Stomach (tissue), 4 donors: ENCODE measurements at regions not wholly inside any gene's neighbourhood (a gene's known extent, or its start where the extent isn't known, plus 50 kb on each side); places are given as distances from the start of the nearest gene placed in this dataset.

Experiments used
- EP300 ChIP-seq: sonication (generic); formaldehyde crosslinking; IDR thresholded peaks from one replicate; pipeline ENCODE4 v1.6.1; 2017; ENCODE audit warnings: antibody characterized with exemption
- POLR2A ChIP-seq, 4 donors: fragments of 450-650 bp; IDR thresholded peaks; one replicate each; pipeline ENCODE4 v1.6.1; 2016; ENCODE audit warnings: antibody characterized with exemption in 4 of 4, control low read depth in 2 of 4, mild to moderate bottlenecking in 1 of 4, moderate library complexity in 1 of 4
- POLR2AphosphoS5 ChIP-seq, 3 donors: sonication (generic); formaldehyde crosslinking; IDR thresholded peaks; one replicate each; pipeline ENCODE4 v1.6.1; 2016; ENCODE audit warnings: antibody characterized with exemption in 3 of 3
- TF ChIP-seq, protein P1 (sequence below), 7 experiments: fragments of 450-650 bp in 4 of 7; fragments of 200-600 bp in 3 of 7; sonication (generic) in 3 of 7; IDR thresholded peaks; one replicate each; pipeline ENCODE4 v1.5.1; 2016 to 2019; ENCODE audit warnings: antibody characterized with exemption in 7 of 7, control low read depth in 2 of 7, mild to moderate bottlenecking in 1 of 7

DNA sequence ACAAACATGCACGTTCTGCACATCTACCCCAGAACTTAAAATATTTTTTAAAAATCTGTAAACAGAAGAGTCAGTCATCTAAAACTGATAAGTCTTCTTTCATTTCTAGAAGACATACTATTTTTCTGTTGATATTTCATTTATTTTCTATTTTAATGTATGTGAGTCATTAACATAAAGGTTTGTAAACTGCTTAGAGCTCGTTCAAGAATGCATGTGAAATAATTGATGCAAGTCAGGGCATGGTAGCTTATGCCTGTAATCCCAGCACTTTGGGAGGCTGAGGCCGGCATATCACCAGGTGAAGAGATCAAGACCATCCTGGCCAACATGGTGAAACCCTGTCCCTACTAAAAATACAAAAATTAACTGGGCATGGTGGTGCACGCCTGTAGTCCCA is 219.9 kb upstream of the HSFY2 start:
- TF ChIP-seq, protein P1, sequence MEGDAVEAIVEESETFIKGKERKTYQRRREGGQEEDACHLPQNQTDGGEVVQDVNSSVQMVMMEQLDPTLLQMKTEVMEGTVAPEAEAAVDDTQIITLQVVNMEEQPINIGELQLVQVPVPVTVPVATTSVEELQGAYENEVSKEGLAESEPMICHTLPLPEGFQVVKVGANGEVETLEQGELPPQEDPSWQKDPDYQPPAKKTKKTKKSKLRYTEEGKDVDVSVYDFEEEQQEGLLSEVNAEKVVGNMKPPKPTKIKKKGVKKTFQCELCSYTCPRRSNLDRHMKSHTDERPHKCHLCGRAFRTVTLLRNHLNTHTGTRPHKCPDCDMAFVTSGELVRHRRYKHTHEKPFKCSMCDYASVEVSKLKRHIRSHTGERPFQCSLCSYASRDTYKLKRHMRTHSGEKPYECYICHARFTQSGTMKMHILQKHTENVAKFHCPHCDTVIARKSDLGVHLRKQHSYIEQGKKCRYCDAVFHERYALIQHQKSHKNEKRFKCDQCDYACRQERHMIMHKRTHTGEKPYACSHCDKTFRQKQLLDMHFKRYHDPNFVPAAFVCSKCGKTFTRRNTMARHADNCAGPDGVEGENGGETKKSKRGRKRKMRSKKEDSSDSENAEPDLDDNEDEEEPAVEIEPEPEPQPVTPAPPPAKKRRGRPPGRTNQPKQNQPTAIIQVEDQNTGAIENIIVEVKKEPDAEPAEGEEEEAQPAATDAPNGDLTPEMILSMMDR (IDR thresholded peaks at IDR 0.05), result no peak
- TF ChIP-seq POLR2A (IDR thresholded peaks at IDR 0.05), result no peak
- no peak for TF ChIP-seq POLR2AphosphoS5 (IDR thresholded peaks at IDR 0.05)
- TF ChIP-seq EP300, result no peak
